ENCODE measurements at regions not wholly inside any gene's neighbourhood (a gene's known extent, or its start where the extent isn't known, plus 50 kb on each side); places are given as distances from the start of the nearest gene placed in this dataset.
A peak's percentile ranks its signal among the peaks of the same experiment; 100 is the strongest.

- H3K9me3 ChIP-seq (ENCODE audit: low read length), result no peaks in the 10 kb centered on the region
These were observed 143.5 kb upstream of the ZMIZ1 start for GRCh38 chr10:78925275-78925674.

GRCh38 chr10:78925800-78926319 is 142.9 kb upstream of the ZMIZ1 start:
- H3K9me2 ChIP-seq (ENCODE audit: insufficient read depth, low read length), result no peaks in the 10 kb centered on the region
- no peak overlapping the region for H3K4me2 ChIP-seq (ENCODE audit: low read length)
- no peak overlapping the region for H3K4me3 ChIP-seq (ENCODE audit: low read depth, low read length, poor library complexity, severe bottlenecking)
- peaks cover 4% of the 10 kb centered on the region for H3K4me1 ChIP-seq (ENCODE audit: insufficient read depth, low read length, poor library complexity, severe bottlenecking)
- no peaks in the 10 kb centered on the region for H3K36me3 ChIP-seq (ENCODE audit: insufficient read depth, low read length)
- POLR2A ChIA-PET, result no interaction called here
- CTCF ChIA-PET (ENCODE audit: unreplicated experiment), result no interaction called here
- H2AFZ ChIP-seq (ENCODE audit: low read length), result no peak overlapping the region
- TF ChIP-seq CTCF (conservative IDR thresholded peaks at IDR 0.05; ENCODE audit: low read length), result no peak
- no peak for TF ChIP-seq EZH2phosphoT487 (IDR thresholded peaks at IDR 0.05; ENCODE audit: borderline replicate concordance, low read depth, low read length)
- no TSS peak for BruUV-seq (replicated peaks)
- no peak overlapping the region for H3K27ac ChIP-seq (ENCODE audit: low read depth, low read length, poor library complexity, severe bottlenecking)
- intact Hi-C loops (cut with micrococcal nuclease; ENCODE audit: unreplicated experiment), result no loop called here
- H3K79me2 ChIP-seq (ENCODE audit: insufficient read depth, low read depth, low read length), result no peaks in the 10 kb centered on the region
- no peaks in the 10 kb centered on the region for H3K9me3 ChIP-seq (ENCODE audit: low read length)
- H4K20me1 ChIP-seq (ENCODE audit: insufficient read depth, low read length), result no peaks in the 10 kb centered on the region
- no peak for DNase-seq (ENCODE audit: low spot score)

More at GRCh38 chr10:78925275-78925674, 143.5 kb upstream of the ZMIZ1 start:
- TF ChIP-seq EZH2phosphoT487 (IDR thresholded peaks at IDR 0.05; ENCODE audit: borderline replicate concordance, low read depth, low read length), result no peak
- no peak for TF ChIP-seq CTCF (conservative IDR thresholded peaks at IDR 0.05; ENCODE audit: low read length)
- no peaks in the 10 kb centered on the region for H3K79me2 ChIP-seq (ENCODE audit: insufficient read depth, low read depth, low read length)
- H3K4me1 ChIP-seq (ENCODE audit: insufficient read depth, low read length, poor library complexity, severe bottlenecking), result peaks cover 4% of the 10 kb centered on the region
- BruUV-seq (replicated peaks), result no TSS peak
- no peak overlapping the region for H3K4me3 ChIP-seq (ENCODE audit: low read depth, low read length, poor library complexity, severe bottlenecking)
- H3K27ac ChIP-seq (ENCODE audit: low read depth, low read length, poor library complexity, severe bottlenecking), result no peak overlapping the region
- no peaks in the 10 kb centered on the region for H4K20me1 ChIP-seq (ENCODE audit: insufficient read depth, low read length)
- H3K4me2 ChIP-seq (ENCODE audit: low read length), result no peak overlapping the region
- no peak for DNase-seq (ENCODE audit: low spot score)
- H3K9me2 ChIP-seq (ENCODE audit: insufficient read depth, low read length), result no peaks in the 10 kb centered on the region
- intact Hi-C loops (cut with micrococcal nuclease; ENCODE audit: unreplicated experiment), result no loop called here
- ChIA-PET POLR2A (no interaction called here), CTCF (ENCODE audit: unreplicated experiment) (no interaction called here)
- no peak overlapping the region for H2AFZ ChIP-seq (ENCODE audit: low read length)
- H3K36me3 ChIP-seq (ENCODE audit: insufficient read depth, low read length), result no peaks in the 10 kb centered on the region

DNA sequence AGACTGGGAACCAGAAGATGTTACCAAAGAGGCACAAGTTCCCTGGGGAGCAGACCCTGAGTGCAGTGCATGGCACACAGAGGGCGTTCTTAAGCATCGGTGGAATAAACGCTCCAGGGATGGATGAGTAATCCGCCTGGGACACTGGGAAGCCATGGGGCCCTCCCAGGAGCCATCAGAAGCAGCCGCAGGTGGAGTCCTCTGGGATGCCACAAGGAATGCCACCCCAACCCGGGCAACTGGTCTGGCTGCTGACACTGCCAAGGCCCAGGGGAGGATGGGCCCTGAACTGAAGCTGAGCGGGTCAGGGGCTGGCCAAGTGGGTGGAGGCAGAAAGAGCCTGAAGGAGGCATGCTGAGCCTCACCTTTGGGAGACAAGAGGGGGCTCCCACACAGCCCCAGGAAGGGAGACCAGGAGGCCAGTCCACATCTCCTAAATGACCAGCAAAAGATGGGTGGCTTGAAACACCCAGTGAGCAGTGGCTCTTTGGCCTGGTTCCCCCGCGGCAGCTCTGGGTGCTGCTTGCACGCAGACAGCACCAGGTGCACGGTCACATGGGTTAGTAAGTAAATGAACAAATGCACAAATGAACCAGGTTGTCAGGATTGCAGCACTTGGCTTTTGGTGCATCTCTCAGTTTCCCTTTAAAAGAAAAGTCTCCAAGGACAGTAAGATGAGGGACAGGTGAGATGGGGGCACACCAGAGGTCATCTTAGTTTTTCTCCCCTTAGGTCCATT is 141.3 kb upstream of the ZMIZ1 start:
- Histone ChIP-seq H3K36me3 (ENCODE audit: insufficient read depth, low read length) (no peaks in the 10 kb centered on the region), H3K27ac (ENCODE audit: low read depth, low read length, poor library complexity, severe bottlenecking) (no peak overlapping the region), H2AFZ (ENCODE audit: low read length) (no peak overlapping the region), H3K4me1 (ENCODE audit: insufficient read depth, low read length, poor library complexity, severe bottlenecking) (peaks cover 1% of the 10 kb centered on the region), H3K9me2 (ENCODE audit: insufficient read depth, low read length) (no peaks in the 10 kb centered on the region), H3K9me3 (ENCODE audit: low read length) (no peaks in the 10 kb centered on the region), H3K4me2 (ENCODE audit: low read length) (no peak overlapping the region), H3K79me2 (ENCODE audit: insufficient read depth, low read depth, low read length) (no peaks in the 10 kb centered on the region), H4K20me1 (ENCODE audit: insufficient read depth, low read length) (no peaks in the 10 kb centered on the region), H3K4me3 (ENCODE audit: low read depth, low read length, poor library complexity, severe bottlenecking) (no peak overlapping the region)
- DNase-seq (ENCODE audit: low spot score), result peak; percentile 40
- TF ChIP-seq CTCF (conservative IDR thresholded peaks at IDR 0.05; ENCODE audit: low read length) (no peak), EZH2phosphoT487 (IDR thresholded peaks at IDR 0.05; ENCODE audit: borderline replicate concordance, low read depth, low read length) (no peak)
- intact Hi-C loops (cut with micrococcal nuclease; ENCODE audit: unreplicated experiment), result no loop called here
- no TSS peak for BruUV-seq (replicated peaks)
- ChIA-PET POLR2A (no interaction called here), CTCF (ENCODE audit: unreplicated experiment) (no interaction called here)

Data from OCI-LY7 (cell line).